Transverse colon (tissue), 4 donors: ENCODE measurements at regions not wholly inside any gene's neighbourhood (a gene's known extent, or its start where the extent isn't known, plus 50 kb on each side); places are given as distances from the start of the nearest gene placed in this dataset.
A peak's percentile ranks its signal among the peaks of the same experiment; 100 is the strongest.

Experiments used
- DNase-seq: peaks from one replicate; pipeline ENCODE4 v3.0.0-alpha.2; 2019
- H3K27ac ChIP-seq, 4 donors: fragments of 200-600 bp; sonication (generic); 2 replicates each; pipeline ENCODE4 v1.5.1; 2016 to 2018; ENCODE audit warnings: inconsistent platforms in 4 of 4
- H3K27me3 ChIP-seq: fragments of 200-600 bp; sonication (generic); 2 replicates; pipeline ENCODE4 v1.5.1; 2017; ENCODE audit warnings: inconsistent platforms
- H3K36me3 ChIP-seq, 4 donors: fragments of 200-600 bp; sonication (generic); 2 replicates each; pipeline ENCODE4 v1.5.1; 2017 to 2019; ENCODE audit warnings: inconsistent platforms in 4 of 4
- H3K4me1 ChIP-seq, 4 donors: fragments of 200-600 bp; sonication (generic); 2 replicates each; pipeline ENCODE4 v1.5.1; 2017 to 2020; ENCODE audit warnings: inconsistent platforms in 4 of 4
- H3K4me3 ChIP-seq, 4 donors: fragments of 200-600 bp; sonication (generic); 1 replicate in 1 of 4; 2 replicates in 3 of 4; pipeline versions ENCODE4 v1.5.1 to v1.6.1; 2017 to 2019; ENCODE audit warnings: inconsistent platforms in 4 of 4
- H3K9me3 ChIP-seq, 2 donors: fragments of 200-600 bp; sonication (generic); 2 replicates each; pipeline ENCODE4 v1.5.1; 2017 to 2019; ENCODE audit warnings: inconsistent platforms in 2 of 2
- CTCF ChIP-seq, 5 experiments: fragments of 200-600 bp in 3 of 5; fragments of 450-650 bp in 2 of 5; sonication (generic) in 3 of 5; IDR thresholded peaks; 1 replicate in 2 of 5; 2 replicates in 3 of 5; pipeline ENCODE4 v1.5.1; 2016 to 2017; ENCODE audit warnings: antibody characterized with exemption in 5 of 5, inconsistent platforms in 3 of 5, mild to moderate bottlenecking in 2 of 5, moderate library complexity in 1 of 5
- EP300 ChIP-seq: sonication (generic); formaldehyde crosslinking; IDR thresholded peaks from one replicate; pipeline ENCODE4 v1.6.1; 2017; ENCODE audit warnings: antibody characterized with exemption, low read depth
- POLR2A ChIP-seq: fragments of 450-650 bp; IDR thresholded peaks from one replicate; pipeline ENCODE4 v1.6.1; 2016; ENCODE audit warnings: antibody characterized with exemption, mild to moderate bottlenecking, moderate library complexity
- POLR2AphosphoS5 ChIP-seq, 3 donors: sonication (generic); formaldehyde crosslinking; IDR thresholded peaks; one replicate each; pipeline ENCODE4 v1.6.1; 2016; ENCODE audit warnings: antibody characterized with exemption in 3 of 3
- WGBS, 2 donors: methylation state at CpG; one replicate each; pipeline ENCODE4 v1.1.5; 2018; ENCODE audit warnings: low coverage in 1 of 2; 5-methylcytosine and 5-hydroxymethylcytosine counted together
- in situ Hi-C, 4 donors: fragments of 200-750 bp; cut with MboI; loops; one replicate each; pipeline versions ENCODE4 v1.15.0 to v1.15.1; 2017; ENCODE audit warnings: low sequenced_read_pairs in 3 of 4, low pct_ligation_motif_present in 1 of 4, low pct_unique_long_range_greater_than_20kb in 1 of 4
- intact Hi-C: fragments of 100-400 bp; cut with DNase I; formaldehyde crosslinking; loops from one replicate; pipeline ENCODE4 v1.15.1; 2023; ENCODE audit warnings: low total_unique reads

- no peaks in the 10 kb centered on the region for H3K27me3 ChIP-seq
- 95 to 96% methylated on average over 19 to 23 of the region's 23 CpGs for WGBS, 2 donors
- no peaks in the 10 kb centered on the region for H3K4me1 ChIP-seq
- H3K27ac ChIP-seq, result no peak overlapping the region
- in situ Hi-C loops (no loop called here), intact Hi-C loops (no loop called here)
- no peaks in the 10 kb centered on the region for H3K9me3 ChIP-seq
- no peak for DNase-seq
- TF ChIP-seq POLR2AphosphoS5 (IDR thresholded peaks at IDR 0.05) (no peak), CTCF (IDR thresholded peaks at IDR 0.05) (no peak), POLR2A (no peak)
- H3K36me3 ChIP-seq, result no peaks in the 10 kb centered on the region
- no peak overlapping the region for H3K4me3 ChIP-seq
Measured at GRCh38 chr9:29826421-29826820, 2253.1 kb upstream of the C9orf72 start.

DNA sequence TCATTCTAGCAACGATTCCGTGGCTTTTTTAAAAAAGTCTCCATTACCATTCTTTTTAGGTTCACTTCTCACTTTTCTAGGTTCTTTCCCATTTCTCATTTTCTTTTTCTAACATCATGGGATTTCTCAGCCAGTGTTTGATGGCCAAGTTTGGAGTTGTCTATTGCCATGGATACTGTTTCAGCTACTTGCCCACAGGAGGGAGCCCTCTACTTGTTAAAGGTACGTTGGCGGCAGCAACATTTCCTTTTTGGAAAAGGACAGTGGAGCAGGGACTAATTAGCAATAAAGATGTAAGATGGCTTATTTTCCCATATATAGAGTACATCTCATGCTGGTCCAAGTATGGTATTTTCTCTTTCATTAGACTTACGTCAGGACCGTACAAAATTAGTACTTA is 2257.5 kb upstream of the C9orf72 start:
- TF ChIP-seq EP300 (no peak), POLR2AphosphoS5 (IDR thresholded peaks at IDR 0.05) (no peak), CTCF (IDR thresholded peaks at IDR 0.05) (peak in 4 of 5 experiments; percentile 40 to 51 (median 48)), POLR2A (no peak)
- no peaks in the 10 kb centered on the region for H3K4me1 ChIP-seq
- H3K27ac ChIP-seq, result no peak overlapping the region
- H3K9me3 ChIP-seq, result no peaks in the 10 kb centered on the region
- no peaks in the 10 kb centered on the region for H3K36me3 ChIP-seq
- WGBS, 2 donors, result 28 to 40% methylated on average over 6 of the region's 6 CpGs
- peak; percentile 37 for DNase-seq
- H3K4me3 ChIP-seq, result no peak overlapping the region
- in situ Hi-C loops (no loop called here), intact Hi-C loops (no loop called here)
- H3K27me3 ChIP-seq, result no peaks in the 10 kb centered on the region

- Histone ChIP-seq H3K9me3 (no peaks in the 10 kb centered on the region), H3K27me3 (no peaks in the 10 kb centered on the region), H3K27ac (no peak overlapping the region), H3K36me3 (no peaks in the 10 kb centered on the region), H3K4me3 (no peak overlapping the region), H3K4me1 (no peaks in the 10 kb centered on the region)
- no peak for DNase-seq
- TF ChIP-seq EP300, result no peak
- no peak for TF ChIP-seq POLR2A
- TF ChIP-seq CTCF (IDR thresholded peaks at IDR 0.05), result no peak
- TF ChIP-seq POLR2AphosphoS5 (IDR thresholded peaks at IDR 0.05), result no peak
- intact Hi-C loops, result no loop called here
- WGBS, 2 donors, result 33 to 83% methylated on average over 1 of the region's 1 CpG
- in situ Hi-C loops, result no loop called here
Measured at GRCh38 chr9:29838491-29839020, 2265.3 kb upstream of the C9orf72 start.

GRCh38 chr9:29844251-29844650 is 2271.0 kb upstream of the C9orf72 start:
- 67 to 95% methylated on average over 1 of the region's 1 CpG for WGBS, 2 donors
- Histone ChIP-seq H3K4me3 (no peak overlapping the region), H3K4me1 (no peaks in the 10 kb centered on the region), H3K27me3 (no peaks in the 10 kb centered on the region), H3K27ac (no peak overlapping the region), H3K36me3 (no peaks in the 10 kb centered on the region), H3K9me3 (no peaks in the 10 kb centered on the region)
- TF ChIP-seq POLR2A, result no peak
- no peak for TF ChIP-seq CTCF (IDR thresholded peaks at IDR 0.05)
- TF ChIP-seq POLR2AphosphoS5 (IDR thresholded peaks at IDR 0.05), result no peak
- TF ChIP-seq EP300, result no peak
- intact Hi-C loops (no loop called here), in situ Hi-C loops (no loop called here)
- DNase-seq, result no peak
